ENCODE measurements at regions not wholly inside any gene's neighbourhood (a gene's known extent, or its start where the extent isn't known, plus 50 kb on each side); places are given as distances from the start of the nearest gene placed in this dataset.

GRCh38 chr3:181086011-181086410, 96.5 kb upstream of the DNAJC19 start:
- DNase-seq (no peak), ATAC-seq (no peak)
- no peak for TF ChIP-seq CTCF (IDR thresholded peaks at IDR 0.05)
- intact Hi-C loops (cut with DNase I, micrococcal nuclease) = no loop called here
- peaks cover under 1% of the 10 kb centered on the region for H3K9me3 ChIP-seq
- H3K4me1 ChIP-seq (ENCODE audit: low read depth) = no peaks in the 10 kb centered on the region
- no peak overlapping the region for H3K4me3 ChIP-seq
- H3K36me3 ChIP-seq (ENCODE audit: low read depth) = no peaks in the 10 kb centered on the region

GRCh38 chr3:181081930-181082329, 92.4 kb upstream of the DNAJC19 start:
- intact Hi-C loops (cut with DNase I, micrococcal nuclease) = no loop called here
- no peak overlapping the region for H3K4me3 ChIP-seq
- no peaks in the 10 kb centered on the region for H3K9me3 ChIP-seq
- H3K4me1 ChIP-seq (ENCODE audit: low read depth) = no peaks in the 10 kb centered on the region
- TF ChIP-seq CTCF (IDR thresholded peaks at IDR 0.05) = no peak
- ATAC-seq = no peak
- H3K36me3 ChIP-seq (ENCODE audit: low read depth) = no peaks in the 10 kb centered on the region
- DNase-seq = no peak

GRCh38 chr3:181076558-181076957, 87.0 kb upstream of the DNAJC19 start:
- ATAC-seq (no peak), DNase-seq (no peak)
- H3K9me3 ChIP-seq = peaks cover 3% of the 10 kb centered on the region
- H3K36me3 ChIP-seq (ENCODE audit: low read depth) = no peaks in the 10 kb centered on the region
- intact Hi-C loops (cut with DNase I, micrococcal nuclease) = no loop called here
- no peaks in the 10 kb centered on the region for H3K4me1 ChIP-seq (ENCODE audit: low read depth)
- no peak overlapping the region for H3K4me3 ChIP-seq
- no peak for TF ChIP-seq CTCF (IDR thresholded peaks at IDR 0.05)

DNA sequence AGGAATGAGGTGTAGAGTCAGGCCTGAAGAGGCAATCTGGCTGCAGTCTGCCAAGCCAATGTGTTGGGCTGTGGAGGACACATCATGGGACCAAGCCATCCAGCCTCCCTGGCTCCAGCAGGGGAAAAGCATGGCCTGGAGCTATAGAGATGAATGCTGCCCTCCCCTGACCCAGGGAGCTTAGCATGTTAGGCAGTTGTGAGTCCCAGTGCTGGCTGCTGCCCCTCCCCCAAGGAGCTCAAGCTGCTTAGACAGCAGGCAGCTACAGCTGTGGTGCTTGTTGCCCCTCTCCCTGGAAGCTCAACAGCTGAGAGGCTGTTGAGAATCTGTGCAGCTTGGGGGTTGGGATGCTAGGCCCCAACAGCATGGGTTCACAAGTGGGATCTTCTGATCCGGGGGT, 85.6 kb upstream of the DNAJC19 start:
- H3K4me3 ChIP-seq = no peak overlapping the region
- ATAC-seq = no peak
- H3K4me1 ChIP-seq (ENCODE audit: low read depth) = no peaks in the 10 kb centered on the region
- H3K36me3 ChIP-seq (ENCODE audit: low read depth) = no peaks in the 10 kb centered on the region
- intact Hi-C loops (cut with DNase I, micrococcal nuclease) = no loop called here
- DNase-seq = no peak
- TF ChIP-seq CTCF (IDR thresholded peaks at IDR 0.05) = no peak
- peaks cover 7% of the 10 kb centered on the region for H3K9me3 ChIP-seq

DNA sequence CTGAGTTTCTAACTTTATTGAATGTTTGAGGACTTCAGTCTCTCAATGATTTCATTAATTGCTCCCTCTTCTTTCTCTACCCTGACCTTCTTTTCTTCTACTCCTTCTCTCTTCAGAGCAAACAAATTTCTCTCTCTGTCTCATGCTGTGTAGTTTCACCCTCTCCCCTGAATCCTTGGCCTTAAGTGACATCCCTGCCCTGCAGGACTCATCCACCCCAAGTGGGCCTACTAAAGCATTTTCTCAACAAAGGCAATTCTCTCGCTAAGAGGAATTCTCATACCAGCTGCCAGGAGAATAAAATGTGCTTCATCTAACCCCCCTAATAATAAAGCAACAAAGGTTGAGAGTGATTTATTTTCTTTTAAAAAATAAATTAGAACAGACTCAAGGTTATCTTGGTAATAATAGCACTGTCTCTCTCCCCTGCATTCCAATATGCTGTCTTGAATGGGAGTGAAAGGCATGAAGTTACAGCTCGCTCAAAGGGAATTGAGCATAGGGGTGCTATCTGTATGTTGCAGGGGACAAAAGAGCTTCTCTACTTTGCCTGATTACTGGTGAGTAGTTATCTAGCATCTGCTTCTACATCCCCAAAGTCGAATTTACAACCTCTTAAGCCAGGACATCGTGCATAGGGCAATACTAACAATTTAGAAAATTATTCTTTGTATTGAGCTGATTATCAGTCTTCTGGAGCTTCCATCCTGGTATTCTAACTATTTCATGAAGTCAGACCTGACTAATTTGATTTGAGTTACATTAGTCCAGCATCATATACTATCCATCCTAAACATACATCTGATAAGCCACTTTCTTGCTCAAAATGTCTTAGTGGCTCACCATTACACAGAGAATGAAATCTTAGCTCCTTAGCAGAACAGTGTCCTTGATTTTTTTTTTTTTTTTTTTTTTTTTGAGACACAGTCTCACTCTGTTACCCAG, 76.9 kb upstream of the DNAJC19 start:
- intact Hi-C loops (cut with DNase I, micrococcal nuclease) = no loop called here
- ATAC-seq (no peak), DNase-seq (no peak)
- Histone ChIP-seq H3K4me1 (ENCODE audit: low read depth) (no peaks in the 10 kb centered on the region), H3K36me3 (ENCODE audit: low read depth) (no peaks in the 10 kb centered on the region), H3K9me3 (peaks cover 4% of the 10 kb centered on the region), H3K4me3 (no peak overlapping the region)
- no peak for TF ChIP-seq CTCF (IDR thresholded peaks at IDR 0.05)

Measured in mucosa of descending colon (tissue), 3 donors.